ENCODE measurements at regions not wholly inside any gene's neighbourhood (a gene's known extent, or its start where the extent isn't known, plus 50 kb on each side); places are given as distances from the start of the nearest gene placed in this dataset.

GRCh38 chr10:43754569-43755260 is 106.0 kb upstream of the ZNF32 start:
- DNase-seq, result no peak

GRCh38 chr10:43753397-43754061 is 104.8 kb upstream of the ZNF32 start:
- DNase-seq, result no peak

- no peak for DNase-seq
Observed at GRCh38 chr10:43752682-43753081, 104.0 kb upstream of the ZNF32 start.

GRCh38 chr10:43751646-43752045 is 103.0 kb upstream of the ZNF32 start:
- no peak for DNase-seq

- DNase-seq, result no peak
Observed at GRCh38 chr10:43749940-43750552, 101.4 kb upstream of the ZNF32 start.

- DNase-seq, result no peak
Observed at GRCh38 chr10:43749145-43749576, 100.5 kb upstream of the ZNF32 start.

- DNase-seq, result no peak
Observed at GRCh38 chr10:43748560-43748959, 99.9 kb upstream of the ZNF32 start.

GRCh38 chr10:43746906-43747305 is 98.2 kb upstream of the ZNF32 start:
- no peak for DNase-seq

GRCh38 chr10:43739161-43739560 is 90.5 kb upstream of the ZNF32 start:
- DNase-seq, result no peak

GRCh38 chr10:43737003-43737402 is 88.3 kb upstream of the ZNF32 start:
- DNase-seq, result no peak

- no peak for DNase-seq
Observed at GRCh38 chr10:43735907-43736306, 87.2 kb upstream of the ZNF32 start.

- DNase-seq, result no peak
Observed at GRCh38 chr10:43734716-43735115, 86.0 kb upstream of the ZNF32 start.

GRCh38 chr10:43731486-43731885 is 82.8 kb upstream of the ZNF32 start:
- DNase-seq, result no peak

- no peak for DNase-seq
Observed at GRCh38 chr10:43728425-43728824, 79.7 kb upstream of the ZNF32 start.

GRCh38 chr10:43727935-43728334 is 79.3 kb upstream of the ZNF32 start:
- no peak for DNase-seq

- no peak for DNase-seq
Observed at GRCh38 chr10:43715334-43715733, 66.7 kb upstream of the ZNF32 start.

- DNase-seq, result no peak
Observed at GRCh38 chr10:43712821-43713584, 64.3 kb upstream of the ZNF32 start.

GRCh38 chr10:43710772-43711471 is 62.2 kb upstream of the ZNF32 start:
- DNase-seq, result no peak

GRCh38 chr10:43708262-43708661 is 59.6 kb upstream of the ZNF32 start:
- DNase-seq, result no peak

GRCh38 chr10:43707770-43708169 is 59.1 kb upstream of the ZNF32 start:
- no peak for DNase-seq

- DNase-seq, result no peak
Observed at GRCh38 chr10:43706166-43706565, 57.5 kb upstream of the ZNF32 start.

GRCh38 chr10:43703286-43703685 is 54.6 kb upstream of the ZNF32 start:
- DNase-seq, result no peak

GRCh38 chr10:43702936-43703281 is 54.2 kb upstream of the ZNF32 start:
- DNase-seq, result no peak
